GM19240 (cell line): ENCODE measurements at regions not wholly inside any gene's neighbourhood (a gene's known extent, or its start where the extent isn't known, plus 50 kb on each side); places are given as distances from the start of the nearest gene placed in this dataset.

ENCODE experiments used
- DNase-seq: peaks from one replicate; pipeline ENCODE4 v3.0.0; 2011; ENCODE audit warnings: low spot score; ENCODE audit not compliant: insufficient read length

DNA sequence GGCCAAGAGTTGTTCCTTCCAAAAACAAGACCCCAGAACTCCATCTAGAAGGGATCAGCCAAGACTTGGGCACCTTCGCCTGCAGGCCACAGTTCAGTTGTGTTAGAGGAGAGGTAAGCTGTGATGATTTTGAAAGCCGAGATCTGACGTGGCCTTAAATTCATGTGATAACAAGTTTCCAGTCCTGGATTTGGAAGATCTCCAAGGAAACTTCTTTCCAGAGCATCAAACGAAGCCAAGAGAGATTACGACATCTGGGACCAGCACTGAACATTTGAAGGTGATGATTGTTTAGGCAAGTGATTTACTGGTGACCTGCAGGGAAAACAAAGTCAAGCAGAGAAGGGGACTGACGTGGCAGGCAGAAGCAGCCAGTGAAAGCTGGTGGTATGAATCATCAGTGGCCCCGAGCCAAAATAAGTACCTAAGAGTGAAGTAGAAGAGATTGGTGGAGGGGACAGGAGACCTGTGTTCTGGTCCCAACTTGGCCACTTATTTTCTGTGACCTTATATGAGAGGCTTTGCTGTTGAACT is 339.0 kb upstream of the PROK2 start:
- DNase-seq: no peak

DNA sequence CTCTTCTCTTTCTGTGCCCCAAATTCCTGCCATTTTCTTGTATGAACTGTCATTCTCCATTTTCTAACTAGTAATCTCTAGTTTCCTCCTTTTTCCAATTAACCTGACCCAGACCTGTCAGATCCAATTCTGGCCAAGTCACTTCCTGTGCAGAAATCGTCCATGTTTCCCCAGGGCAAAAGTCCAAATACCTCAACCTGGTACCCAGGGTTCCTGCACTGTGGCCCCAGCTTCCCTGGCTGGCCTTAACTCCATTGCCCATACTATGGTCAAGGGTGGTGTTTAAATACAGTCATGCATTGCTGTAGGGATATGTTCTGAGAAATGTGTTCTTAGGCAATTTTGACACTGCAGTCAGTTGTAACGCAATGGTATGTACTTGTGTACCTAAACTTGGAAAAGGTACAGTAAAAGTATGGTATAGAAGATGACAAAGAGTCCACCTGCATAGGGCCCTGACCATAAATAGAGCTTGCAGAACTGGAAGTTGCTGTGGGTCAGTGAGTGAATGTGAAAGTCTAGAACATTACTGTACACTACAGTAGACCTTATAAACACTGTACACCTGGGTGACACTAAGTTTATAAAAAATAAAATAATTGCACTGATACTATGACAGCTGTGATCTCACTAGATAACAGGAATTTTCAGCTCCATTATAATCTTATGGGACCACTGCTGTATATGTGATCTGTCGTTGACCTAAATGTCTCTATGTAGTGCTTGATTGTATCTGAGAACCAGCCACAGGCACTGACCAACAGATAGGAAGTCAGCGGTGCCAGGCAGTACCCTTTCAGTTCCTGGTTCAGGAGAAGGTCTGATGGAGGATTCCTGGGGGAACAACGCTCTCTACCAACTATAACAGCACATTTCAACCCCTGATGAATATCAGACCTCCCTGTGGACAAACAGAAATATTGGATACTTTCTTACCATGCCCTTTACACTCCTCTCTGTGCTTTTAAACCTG is 336.1 kb upstream of the PROK2 start:
- no peak for DNase-seq

DNA sequence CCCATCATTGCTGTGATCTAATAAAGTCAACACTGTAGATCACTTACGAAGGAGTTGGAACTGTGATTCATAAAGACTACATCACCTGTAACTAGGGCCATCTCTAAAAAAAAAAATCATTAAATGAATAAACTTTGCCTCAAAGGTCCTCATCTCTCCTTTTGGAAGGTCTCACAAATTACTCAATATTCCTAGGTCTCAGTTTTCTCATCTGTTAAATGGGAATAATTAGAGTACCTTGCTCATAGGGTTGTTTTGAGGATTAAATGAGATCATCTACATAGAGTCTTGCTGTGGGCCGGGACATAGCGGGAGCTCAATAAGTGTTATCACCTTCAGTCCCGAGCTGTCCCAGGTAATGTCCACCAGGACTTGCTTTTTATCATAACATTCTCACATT is 335.1 kb upstream of the PROK2 start:
- DNase-seq: no peak

DNA sequence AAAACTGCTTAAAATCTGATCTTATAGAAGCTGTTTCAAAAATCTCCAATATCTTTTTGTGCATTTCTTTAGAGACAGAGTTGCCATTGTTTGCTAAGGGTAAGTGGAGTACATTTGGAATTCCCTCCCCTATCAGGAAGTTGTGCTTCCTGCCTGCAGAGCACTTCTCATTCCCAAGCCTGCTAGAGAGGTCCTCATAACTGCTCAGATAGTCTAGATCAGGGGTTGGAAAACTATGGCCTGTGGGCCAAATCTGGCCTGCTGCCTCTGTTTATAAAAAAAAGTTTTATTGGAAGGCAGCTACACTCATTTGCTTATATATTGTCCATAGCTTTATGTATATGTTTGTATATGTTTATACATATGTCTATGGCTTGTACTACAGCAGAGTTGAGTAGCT is 333.7 kb upstream of the PROK2 start:
- no peak for DNase-seq

DNA sequence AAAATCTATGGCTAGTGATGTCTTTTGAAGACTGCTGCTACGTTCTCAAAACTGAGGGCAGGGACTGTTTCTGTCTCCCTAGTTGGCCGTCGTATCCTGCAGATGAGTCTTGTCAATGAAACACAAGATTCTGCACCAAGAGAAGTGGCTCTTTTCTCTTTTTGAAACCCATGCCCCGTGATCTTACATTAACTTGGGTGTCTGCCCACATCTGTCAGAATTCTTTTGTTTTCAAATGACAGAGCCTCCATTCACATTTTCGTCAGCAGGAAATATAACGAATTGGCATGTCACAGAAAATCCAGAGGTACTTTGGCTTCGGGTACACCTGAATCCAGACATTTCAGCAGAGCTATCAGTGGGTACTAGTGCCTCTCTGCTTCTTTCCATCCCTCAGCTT is 331.3 kb upstream of the PROK2 start:
- DNase-seq: no peak

DNA sequence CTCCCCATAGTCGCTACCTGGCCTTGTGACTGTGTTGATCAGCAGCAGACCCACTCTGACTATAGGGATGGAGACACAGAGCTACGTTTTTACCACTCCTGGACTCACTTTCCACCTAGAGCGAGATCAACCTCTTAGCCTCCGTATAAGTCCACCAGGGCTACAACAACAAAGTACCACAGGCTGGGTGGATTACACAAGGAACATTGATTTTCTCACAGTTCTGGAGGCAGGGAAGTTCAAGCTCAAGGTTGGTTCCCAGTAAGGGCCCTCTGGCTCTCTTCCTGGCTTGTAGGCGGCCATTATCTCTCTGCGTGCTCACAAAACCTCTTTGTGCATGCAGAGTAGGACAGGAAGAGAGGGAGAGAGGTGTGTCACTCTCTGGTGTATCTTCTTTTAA is 330.4 kb upstream of the PROK2 start:
- no peak for DNase-seq

DNA sequence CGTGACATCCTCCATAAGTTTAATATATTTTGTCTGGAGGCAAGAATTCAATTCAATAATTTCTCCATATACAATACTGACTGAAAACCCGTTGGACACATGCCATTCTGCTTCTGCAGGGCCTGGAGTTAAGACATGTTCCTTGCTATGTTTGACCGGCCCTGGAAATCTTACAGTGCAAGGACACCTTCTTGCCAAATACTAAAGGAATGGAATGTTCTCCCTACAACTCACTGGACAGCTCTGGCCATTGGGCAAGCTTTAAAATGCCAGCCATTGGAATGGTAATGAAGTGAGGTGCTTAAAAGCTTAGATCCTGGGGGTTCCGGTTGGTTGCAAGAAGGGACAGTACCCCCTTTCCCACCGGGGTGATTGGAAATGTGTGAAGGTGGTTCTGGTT is 329.8 kb upstream of the PROK2 start:
- no peak for DNase-seq

DNA sequence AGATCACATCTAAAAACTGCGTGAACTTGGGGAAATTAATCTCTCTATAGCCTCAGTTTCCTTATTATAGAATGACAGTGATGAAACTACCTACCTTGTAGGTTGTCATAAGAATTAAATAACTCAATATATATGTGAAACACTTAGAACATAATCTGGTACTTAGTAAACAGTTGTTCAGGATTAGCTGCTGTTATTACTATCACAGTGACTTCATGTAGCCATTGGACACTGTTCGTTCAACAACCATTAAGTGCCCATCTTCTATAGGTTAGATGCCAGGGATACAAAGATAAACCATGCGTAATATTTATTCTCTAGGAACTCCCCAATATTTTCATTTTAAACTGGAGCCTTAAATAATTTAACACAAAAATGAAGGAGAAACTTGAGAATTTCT is 329.0 kb upstream of the PROK2 start:
- no peak for DNase-seq

DNA sequence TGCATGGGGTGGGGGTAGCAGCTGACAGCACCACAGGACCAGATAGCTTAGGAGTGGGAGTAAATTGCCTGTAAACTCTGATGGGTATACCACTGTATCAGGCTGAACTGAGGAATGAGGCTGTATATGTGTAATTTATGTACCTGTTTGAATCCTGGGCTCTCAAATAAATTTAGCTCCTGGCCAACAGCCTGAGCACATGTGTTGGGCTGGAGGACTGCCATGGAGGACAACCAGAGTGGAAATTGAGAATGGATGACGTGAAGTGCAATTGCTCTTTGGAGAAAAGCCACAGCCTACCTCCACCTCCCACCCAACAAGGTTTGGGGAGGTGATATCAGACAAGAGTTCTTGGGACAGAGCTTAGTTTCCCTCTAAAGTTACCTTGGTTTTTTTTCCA is 328.6 kb upstream of the PROK2 start:
- no peak for DNase-seq

DNA sequence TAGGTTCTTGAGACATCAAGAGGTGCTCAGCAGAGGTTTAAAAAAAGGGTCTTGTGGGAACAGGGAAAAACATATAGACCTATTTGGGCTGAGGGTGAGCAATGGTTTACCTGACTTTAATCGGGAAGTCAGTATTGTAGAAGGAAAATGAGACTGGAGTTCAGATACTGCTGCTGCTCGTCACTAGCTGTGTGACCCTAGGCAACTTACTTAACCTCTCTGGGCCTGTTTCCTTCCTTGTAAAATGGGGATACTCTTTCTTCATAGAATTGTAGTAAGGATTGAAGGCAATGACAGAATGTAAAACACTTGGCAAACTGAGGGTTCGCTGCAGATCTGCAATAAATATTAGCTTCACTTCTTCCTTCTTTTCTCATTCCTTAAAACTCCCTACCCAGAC is 327.5 kb upstream of the PROK2 start:
- no peak for DNase-seq

DNA sequence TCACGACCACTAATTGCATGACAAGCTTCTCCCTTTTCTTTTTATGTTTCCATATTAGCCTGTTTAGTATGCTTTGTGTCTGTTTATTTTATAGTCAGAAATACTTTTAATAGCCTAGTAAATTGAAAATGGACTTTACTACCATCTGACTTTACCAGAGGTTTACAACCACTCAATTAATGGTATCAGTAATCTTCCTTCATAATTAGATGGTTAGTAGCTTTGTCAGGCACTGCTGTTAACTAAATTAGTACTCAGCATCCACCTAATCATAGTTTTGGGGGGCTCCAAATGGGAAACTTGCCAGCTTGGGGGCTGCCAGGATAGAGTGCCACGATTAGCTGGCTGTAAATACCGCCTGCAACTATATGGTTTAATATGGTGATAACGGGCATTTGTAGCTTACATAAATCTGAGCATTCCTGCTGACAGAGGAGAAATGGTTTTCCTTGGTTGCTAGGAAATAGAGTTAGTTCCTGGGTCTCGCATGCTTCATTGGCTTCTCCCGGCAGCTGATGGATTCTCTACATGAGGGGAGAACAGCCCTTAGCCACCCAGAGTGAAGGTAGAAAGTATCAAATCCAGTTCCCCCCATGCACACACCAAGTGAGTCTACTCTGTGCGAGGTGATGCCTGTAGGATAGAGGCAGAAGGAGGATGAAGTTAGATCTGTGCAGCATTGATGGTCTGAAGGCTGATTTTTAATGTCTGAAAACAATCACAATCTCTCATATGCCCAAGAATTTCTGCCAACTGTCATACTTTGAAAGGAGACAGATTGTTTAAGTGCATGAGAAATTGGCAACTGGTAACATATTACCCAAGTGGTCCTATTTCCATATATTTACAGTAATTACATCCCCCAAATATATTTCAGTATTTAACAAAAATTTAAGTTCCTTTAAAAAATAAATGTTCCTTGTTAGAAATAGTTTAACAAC is 326.6 kb upstream of the PROK2 start:
- DNase-seq: no peak

DNA sequence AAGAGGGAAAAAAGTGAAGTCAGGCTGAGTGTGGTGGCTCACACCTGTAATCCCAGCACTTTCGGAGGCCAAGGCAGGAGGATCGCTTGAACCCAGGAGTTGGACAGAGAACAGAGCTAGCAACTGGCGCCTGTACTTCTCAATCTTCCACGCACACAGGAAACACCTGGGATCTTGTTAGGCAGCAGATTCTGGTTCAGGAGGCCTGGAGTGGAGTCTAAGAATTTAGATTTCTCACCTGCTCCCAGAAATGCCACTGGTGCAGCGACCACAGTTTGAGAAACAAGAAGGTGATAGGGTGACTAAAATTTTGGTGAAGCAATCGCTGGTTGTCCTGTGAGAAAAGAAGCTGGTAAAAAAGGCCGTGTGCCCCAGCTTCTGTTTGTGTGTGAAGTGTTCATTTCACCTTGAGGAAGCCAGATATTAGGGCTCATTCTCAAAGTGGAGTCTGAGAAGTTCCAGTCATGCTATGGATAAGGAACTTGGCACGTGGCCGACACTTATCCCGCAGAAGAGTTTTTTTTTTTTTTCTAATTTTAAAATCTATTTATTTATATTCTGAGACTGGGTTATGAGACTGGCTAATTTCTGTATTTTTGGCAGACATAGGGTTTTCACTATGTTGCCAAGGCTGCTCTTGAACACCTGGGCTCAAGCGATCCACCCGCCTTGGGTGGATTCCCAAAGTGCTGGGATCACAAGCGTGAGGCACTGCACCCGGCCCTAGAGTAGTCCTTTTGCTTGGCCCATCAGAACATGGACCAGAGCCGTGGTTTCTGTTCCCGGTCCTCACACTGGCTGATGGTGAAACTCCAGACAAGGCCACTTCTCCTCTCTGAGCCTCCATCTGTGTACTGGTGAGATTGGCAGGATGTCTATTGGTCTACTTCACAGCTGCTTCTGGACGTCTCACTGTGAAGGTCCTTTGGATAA is 324.6 kb upstream of the PROK2 start:
- no peak for DNase-seq

DNA sequence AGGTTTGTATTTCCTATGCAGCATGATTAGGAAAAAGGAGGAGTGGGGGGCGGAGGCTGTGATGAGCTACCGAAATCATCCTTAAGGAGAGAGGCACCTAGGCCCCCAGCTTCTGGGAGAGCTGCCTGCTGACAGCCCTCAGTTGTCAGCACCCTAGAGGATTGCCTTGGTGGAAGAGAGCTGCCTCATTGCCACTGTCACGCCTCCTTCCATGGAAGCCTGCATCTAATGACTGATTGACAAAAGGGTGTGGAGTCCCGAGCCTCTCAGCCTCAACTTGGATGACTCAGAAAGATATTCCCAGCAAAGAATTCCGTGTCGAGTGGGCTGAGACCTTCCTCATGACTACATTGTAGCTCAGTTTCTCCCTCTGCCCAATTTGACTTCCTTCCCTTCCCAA is 320.4 kb upstream of the PROK2 start:
- DNase-seq: no peak

DNA sequence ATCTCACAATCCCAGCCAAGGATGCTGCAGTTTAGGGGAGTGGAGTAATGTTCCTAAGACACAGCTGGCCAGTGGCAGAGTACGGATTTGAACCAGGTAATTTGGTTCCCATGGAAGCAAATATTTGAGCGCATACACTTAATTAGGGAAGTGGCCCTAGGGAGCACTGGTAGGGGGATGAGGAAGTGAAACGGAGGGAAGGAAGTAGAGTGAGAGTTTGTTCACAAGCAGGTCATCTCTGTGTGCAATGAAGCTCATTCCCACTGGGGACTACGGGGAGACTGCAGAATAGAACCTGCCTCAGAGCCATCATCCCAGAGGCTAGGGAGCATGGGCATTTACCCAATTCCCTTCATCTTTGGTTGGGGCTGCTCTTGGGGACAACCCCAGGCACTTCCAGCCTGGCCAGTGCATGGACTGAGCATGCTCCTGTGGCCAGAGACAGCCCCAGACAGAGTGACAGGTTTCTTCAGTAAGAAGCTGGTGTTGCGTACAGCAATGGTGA is 317.2 kb upstream of the PROK2 start:
- DNase-seq: no peak

DNA sequence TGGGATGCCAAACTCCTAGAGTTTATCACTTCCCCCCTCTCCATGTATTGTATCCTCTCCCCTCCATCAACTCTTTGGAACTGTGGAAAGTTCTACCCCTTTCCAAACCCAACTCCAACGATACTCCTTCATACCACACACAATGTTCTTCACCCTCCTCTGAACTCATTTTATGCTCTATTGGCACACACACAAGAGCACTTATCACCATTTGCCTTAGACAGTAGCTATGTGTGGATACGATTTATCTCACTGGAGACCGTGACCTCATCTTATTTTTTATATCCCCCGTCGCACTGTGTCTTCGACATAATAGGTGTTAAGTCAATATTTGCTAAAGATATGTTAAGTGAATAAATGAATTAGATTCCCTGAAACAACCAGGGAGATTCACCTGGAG is 316.5 kb upstream of the PROK2 start:
- no peak for DNase-seq

DNA sequence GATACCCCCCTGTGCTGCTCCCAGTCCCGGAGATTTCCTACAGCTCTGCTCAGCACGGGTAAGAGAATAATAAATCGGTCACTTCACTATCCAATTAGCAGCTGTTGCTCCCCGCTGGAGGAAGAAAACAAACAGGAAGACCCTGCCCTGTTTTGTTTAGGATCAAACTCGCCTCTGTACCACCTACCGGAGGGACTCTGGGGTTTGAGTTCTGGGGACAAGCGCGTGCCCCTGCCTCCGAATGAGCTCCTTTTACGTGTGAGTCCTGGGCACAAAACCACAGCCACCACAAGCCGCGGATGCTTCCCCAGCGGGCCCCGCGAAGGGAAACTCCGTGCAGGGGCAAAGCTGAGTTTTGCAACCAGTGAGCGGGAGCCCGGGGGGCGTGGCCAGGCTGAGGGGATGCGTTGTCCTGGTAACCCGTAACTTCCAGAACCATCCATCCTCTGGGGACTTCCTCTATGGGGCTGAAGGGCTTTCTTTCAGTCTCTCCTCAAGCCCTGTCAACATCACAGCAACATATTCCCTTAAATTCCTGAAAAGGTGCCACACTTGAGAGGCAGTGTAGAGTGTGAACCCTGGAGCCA is 315.7 kb upstream of the PROK2 start:
- DNase-seq: peak; percentile 73

DNA sequence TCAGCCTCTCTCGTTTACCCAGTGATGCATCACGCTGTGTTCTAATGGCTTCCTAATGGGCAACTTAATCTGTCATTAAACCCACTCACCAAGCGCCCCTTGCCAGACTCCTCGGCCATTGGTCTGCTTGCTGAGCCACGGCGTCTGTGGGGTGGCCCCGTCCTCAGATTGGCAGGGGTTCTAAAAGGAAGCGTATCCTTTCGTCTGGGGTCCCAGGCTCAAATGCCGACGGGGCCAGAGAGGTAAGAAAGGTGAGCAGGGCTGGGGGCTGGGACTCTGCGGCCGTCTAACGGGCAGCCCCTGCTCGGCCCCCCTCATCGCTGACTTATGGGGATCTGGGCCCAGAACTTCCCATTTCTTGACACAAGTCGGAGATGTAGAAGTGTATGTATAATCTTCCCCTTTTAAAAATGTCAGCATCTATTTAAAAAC is 315.1 kb upstream of the PROK2 start:
- DNase-seq: no peak

DNA sequence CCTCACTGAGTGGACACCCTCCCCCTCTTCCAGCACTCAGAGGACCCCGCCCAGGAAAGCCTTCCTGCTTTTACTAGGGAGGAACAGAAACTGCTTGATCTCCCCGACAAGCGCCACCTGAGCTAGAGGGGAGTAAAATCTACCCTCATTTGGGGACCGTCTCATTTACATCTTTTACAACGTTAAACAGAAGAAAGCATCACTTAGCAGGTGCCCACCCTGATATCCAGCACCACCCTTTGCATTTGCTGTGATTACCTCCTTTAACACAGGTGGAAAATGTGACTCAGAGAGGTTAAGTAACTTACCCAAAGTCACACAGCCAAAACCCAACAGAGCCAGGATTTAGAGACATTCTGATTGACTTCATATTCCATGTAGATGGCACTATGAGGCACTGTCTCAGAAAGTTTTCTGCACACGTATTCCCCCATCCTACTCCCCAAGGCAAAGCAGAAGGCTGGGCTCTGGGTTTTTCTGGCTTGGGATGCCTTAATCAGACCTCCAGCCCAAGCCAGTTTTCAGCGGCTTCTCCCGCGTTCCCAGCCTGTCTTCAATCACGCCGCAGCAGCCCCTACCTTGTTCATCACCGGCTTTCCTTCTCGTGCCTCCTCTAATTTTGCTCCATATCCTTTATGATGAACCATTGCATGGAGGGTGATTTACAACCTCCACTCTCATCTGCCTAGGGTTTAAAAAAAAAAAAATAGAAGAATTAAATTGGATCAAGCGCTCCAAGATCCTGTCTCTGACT is 314.6 kb upstream of the PROK2 start:
- DNase-seq: no peak

DNA sequence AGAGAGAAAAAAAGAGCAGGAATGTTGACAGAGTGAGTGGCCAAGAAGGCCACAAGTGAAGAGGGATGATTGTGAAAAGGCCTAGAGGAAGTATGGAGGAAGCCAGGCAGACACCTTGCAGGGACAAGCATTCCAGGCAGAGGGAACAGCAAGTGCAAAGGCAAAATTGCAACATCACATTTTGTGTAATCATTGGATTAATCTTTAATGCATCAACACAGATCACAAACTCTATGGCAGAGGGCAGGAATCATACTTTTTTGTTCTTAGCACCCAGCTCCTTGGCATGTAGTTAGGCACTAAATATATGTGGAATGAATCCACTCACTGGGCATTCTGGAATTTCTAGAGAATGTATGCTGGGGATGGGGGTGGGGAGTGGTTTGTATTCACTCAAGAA is 312.1 kb upstream of the PROK2 start:
- no peak for DNase-seq

DNA sequence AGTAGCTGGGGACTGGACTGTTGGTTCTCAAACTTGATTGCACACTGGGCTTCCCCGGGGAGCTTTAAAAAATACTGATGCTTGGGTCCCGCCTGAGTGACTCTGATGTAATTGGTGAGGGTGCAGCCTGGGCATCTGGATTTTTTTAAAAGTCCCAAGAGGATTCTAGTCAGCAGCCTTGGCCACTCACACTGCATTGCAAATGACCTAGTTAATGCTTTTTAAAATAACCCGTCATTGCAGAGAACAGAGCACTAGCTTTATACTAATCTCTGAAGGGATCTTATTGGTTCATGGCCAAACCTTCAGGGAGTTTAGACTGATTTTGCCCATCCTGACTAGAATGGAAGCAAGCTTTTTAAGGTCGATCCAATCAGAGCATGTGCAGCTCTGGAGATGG is 310.6 kb upstream of the PROK2 start:
- no peak for DNase-seq
